Endothelial cell of umbilical vein (primary cell): ENCODE measurements at regions not wholly inside any gene's neighbourhood (a gene's known extent, or its start where the extent isn't known, plus 50 kb on each side); places are given as distances from the start of the nearest gene placed in this dataset.

Source experiments
- BruUV-seq: library from RNA; stranded (reverse); fragments of 400-500 nt; replicated peaks from 2 replicates; lab custom pipeline; 2021; lab: Mats Ljungman, UMichigan
- CTCF ChIA-PET: fragments of 300-600, 350-600 bp; sonication (Branson Sonifier 250); formaldehyde crosslinking; loops from one replicate; lab custom pipeline; 2021; ENCODE audit warnings: antibody characterized with exemption, inconsistent platforms; lab: Charles Lee
- POLR2A ChIA-PET: fragments of 300-600, 350-600 bp; sonication (Branson Sonifier 250); formaldehyde crosslinking; loops from one replicate; lab custom pipeline; 2021; ENCODE audit warnings: antibody characterized with exemption, inconsistent platforms; lab: Charles Lee
- DNase-seq: peaks from one replicate; pipeline ENCODE4 v3.0.0-alpha.2; 2011; ENCODE audit warnings: low read depth, low spot score
- FAIRE-seq: peaks from 2 replicates; lab custom pipeline; 2011; peaks lifted over from hg19 to GRCh38; lab: Jason Lieb, UNC
- H2AFZ ChIP-seq: 2 replicates; pipeline ENCODE4 v1.6.0; 2012; ENCODE audit warnings: low read depth, low read length, control low read depth, inconsistent platforms
- H3K27ac ChIP-seq: 2 replicates; pipeline ENCODE4 v1.5.1; 2011; ENCODE audit warnings: low read depth, mild to moderate bottlenecking, control low read depth, low read length, moderate library complexity; ENCODE audit not compliant: insufficient read depth
- H3K27me3 ChIP-seq, 2 experiments: 2 replicates each; pipeline versions ENCODE4 v1.6.0 to v1.6.1; 2011; ENCODE audit warnings: low read length in 2 of 2, mixed read lengths in 1 of 2; ENCODE audit not compliant: control insufficient read depth in 2 of 2, insufficient read depth in 2 of 2
- H3K36me3 ChIP-seq, 2 experiments: 2 replicates in 1 of 2; 3 replicates in 1 of 2; pipeline ENCODE4 v1.5.1; 2011; ENCODE audit warnings: low read length in 2 of 2, mild to moderate bottlenecking in 1 of 2, moderate library complexity in 1 of 2; ENCODE audit not compliant: control insufficient read depth in 2 of 2, insufficient read depth in 2 of 2; ENCODE audit errors: extremely low read depth in 1 of 2
- H3K4me1 ChIP-seq: 3 replicates; pipeline ENCODE4 v1.5.1; 2011; ENCODE audit warnings: mild to moderate bottlenecking, low read length; ENCODE audit not compliant: control insufficient read depth, insufficient read depth; ENCODE audit errors: extremely low read depth
- H3K4me2 ChIP-seq: 2 replicates; pipeline ENCODE4 v1.6.1; 2011; ENCODE audit warnings: low read length, control low read depth, mixed read lengths; ENCODE audit not compliant: insufficient read depth
- H3K4me3 ChIP-seq, 3 experiments: fragments of 200-600 bp in 1 of 3; sonication (generic), shearing (Covaris generic) in 1 of 3; replicated peaks in 1 of 3; 2 replicates each; pipeline ENCODE4 v1.5.1; 2011 to 2016; ENCODE audit warnings: control low read depth in 3 of 3, low read length in 3 of 3, mild to moderate bottlenecking in 2 of 3, inconsistent platforms in 1 of 3, low read depth in 1 of 3, moderate library complexity in 1 of 3; ENCODE audit not compliant: insufficient read depth in 1 of 3
- H3K79me2 ChIP-seq: 2 replicates; pipeline ENCODE4 v1.6.0; 2012; ENCODE audit warnings: low read length, inconsistent platforms; ENCODE audit not compliant: control insufficient read depth, insufficient read depth
- H3K9ac ChIP-seq: replicated peaks from 2 replicates; pipeline ENCODE3; 2011; ENCODE audit warnings: low read length, control low read depth; ENCODE audit not compliant: insufficient read depth; ENCODE audit errors: extremely low read depth
- H3K9me1 ChIP-seq: replicated peaks from 3 replicates; pipeline ENCODE4 v1.6.0; 2011; ENCODE audit warnings: mild to moderate bottlenecking, low read length; ENCODE audit not compliant: control insufficient read depth, insufficient read depth; ENCODE audit errors: extremely low read depth
- H3K9me3 ChIP-seq: replicated peaks from 2 replicates; pipeline ENCODE4 v1.5.1; 2012; ENCODE audit warnings: low read length, inconsistent platforms; ENCODE audit not compliant: control insufficient read depth, insufficient read depth
- H4K20me1 ChIP-seq: replicated peaks from 2 replicates; pipeline ENCODE3; 2011; ENCODE audit warnings: mild to moderate bottlenecking, low read length; ENCODE audit not compliant: control insufficient read depth, insufficient read depth; ENCODE audit errors: extremely low read depth
- EZH2 ChIP-seq: IDR thresholded peaks from 2 replicates; pipeline ENCODE4 v1.6.1; 2012; ENCODE audit warnings: borderline replicate concordance, low read depth, mild to moderate bottlenecking, moderate library complexity, low read length, inconsistent platforms; ENCODE audit not compliant: severe bottlenecking
- FOS ChIP-seq: IDR thresholded peaks from 2 replicates; pipeline ENCODE4 v1.6.1; 2011; ENCODE audit warnings: mild to moderate bottlenecking, low read length, moderate library complexity, borderline replicate concordance; ENCODE audit not compliant: insufficient read depth
- GATA2 ChIP-seq: IDR thresholded peaks from 2 replicates; pipeline ENCODE4 v1.7.0; 2011; ENCODE audit warnings: low read depth, mild to moderate bottlenecking, moderate library complexity, mixed read lengths, low read length; ENCODE audit not compliant: insufficient read length, insufficient read depth
- JUN ChIP-seq: IDR thresholded peaks from 2 replicates; pipeline ENCODE4 v1.6.1; 2011; ENCODE audit warnings: borderline replicate concordance, low read depth; ENCODE audit not compliant: insufficient read length, insufficient read depth
- MYC ChIP-seq: IDR thresholded peaks from one replicate; pipeline ENCODE4 v1.6.1; 2011; ENCODE audit warnings: mild to moderate bottlenecking, low read depth, low read length
- POLR2A ChIP-seq: IDR thresholded peaks from 2 replicates; pipeline ENCODE4 v1.6.1; 2012; ENCODE audit warnings: low read depth, mild to moderate bottlenecking, control low read depth, low read length
- POLR2AphosphoS5 ChIP-seq: IDR thresholded peaks from 2 replicates; pipeline ENCODE4 v1.6.1; 2012; ENCODE audit warnings: low read depth, mild to moderate bottlenecking, control low read depth, low read length, moderate library complexity; ENCODE audit not compliant: insufficient read depth
- dilution Hi-C: fragments of 300-500 bp; cut with MboI; formaldehyde crosslinking; loops from one replicate; pipeline ENCODE4 v1.15.0; 2019; ENCODE audit warnings: low sequenced_read_pairs; ENCODE audit not compliant: extremely low pct_ligation_motif_present
- intact Hi-C: fragments of 100-400 bp; cut with micrococcal nuclease; formaldehyde crosslinking; loops from one replicate; pipeline ENCODE4 v1.10.0; 2022
- TF ChIP-seq, protein P1 (sequence below): IDR thresholded peaks from 2 replicates; pipeline ENCODE4 v1.6.1; 2011; ENCODE audit not compliant: insufficient read depth, insufficient read length
- TF ChIP-seq, protein P2 (sequence below), 2 donors: IDR thresholded peaks; 1 replicate in 1 of 2; 2 replicates in 1 of 2; pipeline ENCODE4 v1.5.1; 2011; ENCODE audit warnings: low read length in 2 of 2, mild to moderate bottlenecking in 2 of 2, moderate library complexity in 2 of 2, control low read depth in 1 of 2, inconsistent platforms in 1 of 2, low read depth in 1 of 2; ENCODE audit not compliant: insufficient read depth in 1 of 2; ENCODE audit errors: extremely low read depth in 1 of 2

GRCh38 chr2:62339837-62340236 is 143.9 kb downstream of the B3GNT2 start:
- H3K9me3 ChIP-seq = no peaks in the 10 kb centered on the region
- DNase-seq (no peak), FAIRE-seq (no peak)
- H3K4me3 ChIP-seq = no peak overlapping the region
- CTCF ChIA-PET = interaction anchor here (0.6 to 1.7 kb wide), 15 partner anchors 9 to 421 kb away, joined by 3 to 29 read pairs (median 4); partner anchors contain the start of gene B3GNT2
- POLR2A ChIA-PET = interaction anchor here (0.6 kb wide), 1 partner anchor 55 kb away, joined by 5 read pairs; no protein-coding TSS in a partner anchor
- no peak for TF ChIP-seq EZH2
- TF ChIP-seq, protein P1, sequence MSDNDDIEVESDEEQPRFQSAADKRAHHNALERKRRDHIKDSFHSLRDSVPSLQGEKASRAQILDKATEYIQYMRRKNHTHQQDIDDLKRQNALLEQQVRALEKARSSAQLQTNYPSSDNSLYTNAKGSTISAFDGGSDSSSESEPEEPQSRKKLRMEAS = no peak
- no peak for TF ChIP-seq GATA2
- TF ChIP-seq JUN = no peak
- TF ChIP-seq, protein P2, sequence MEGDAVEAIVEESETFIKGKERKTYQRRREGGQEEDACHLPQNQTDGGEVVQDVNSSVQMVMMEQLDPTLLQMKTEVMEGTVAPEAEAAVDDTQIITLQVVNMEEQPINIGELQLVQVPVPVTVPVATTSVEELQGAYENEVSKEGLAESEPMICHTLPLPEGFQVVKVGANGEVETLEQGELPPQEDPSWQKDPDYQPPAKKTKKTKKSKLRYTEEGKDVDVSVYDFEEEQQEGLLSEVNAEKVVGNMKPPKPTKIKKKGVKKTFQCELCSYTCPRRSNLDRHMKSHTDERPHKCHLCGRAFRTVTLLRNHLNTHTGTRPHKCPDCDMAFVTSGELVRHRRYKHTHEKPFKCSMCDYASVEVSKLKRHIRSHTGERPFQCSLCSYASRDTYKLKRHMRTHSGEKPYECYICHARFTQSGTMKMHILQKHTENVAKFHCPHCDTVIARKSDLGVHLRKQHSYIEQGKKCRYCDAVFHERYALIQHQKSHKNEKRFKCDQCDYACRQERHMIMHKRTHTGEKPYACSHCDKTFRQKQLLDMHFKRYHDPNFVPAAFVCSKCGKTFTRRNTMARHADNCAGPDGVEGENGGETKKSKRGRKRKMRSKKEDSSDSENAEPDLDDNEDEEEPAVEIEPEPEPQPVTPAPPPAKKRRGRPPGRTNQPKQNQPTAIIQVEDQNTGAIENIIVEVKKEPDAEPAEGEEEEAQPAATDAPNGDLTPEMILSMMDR (IDR thresholded peaks at IDR 0.05; ENCODE audit: extremely low read depth in 1 of 2, insufficient read depth in 1 of 2, low read depth in 1 of 2, low read length in 2 of 2) = no peak
- TF ChIP-seq MYC = no peak
- TF ChIP-seq POLR2A = no peak
- TF ChIP-seq POLR2AphosphoS5 = no peak
- TF ChIP-seq FOS = no peak
- no peaks in the 10 kb centered on the region for H4K20me1 ChIP-seq
- no peaks in the 10 kb centered on the region for H3K9me1 ChIP-seq
- H3K79me2 ChIP-seq = no peaks in the 10 kb centered on the region
- no peak overlapping the region for H2AFZ ChIP-seq
- no peaks in the 10 kb centered on the region for H3K36me3 ChIP-seq
- no peaks in the 10 kb centered on the region for H3K27me3 ChIP-seq
- no peak overlapping the region for H3K4me2 ChIP-seq
- no TSS peak for BruUV-seq
- H3K4me1 ChIP-seq = no peaks in the 10 kb centered on the region
- no peak overlapping the region for H3K27ac ChIP-seq
- dilution Hi-C loops = no loop called here
- intact Hi-C loops = no loop called here
- no peak overlapping the region for H3K9ac ChIP-seq
